Left renal cortex interstitium (tissue), 4 donors: ENCODE measurements at regions not wholly inside any gene's neighbourhood (a gene's known extent, or its start where the extent isn't known, plus 50 kb on each side); places are given as distances from the start of the nearest gene placed in this dataset.

Experiments
- DNase-seq, 4 donors: peaks; one replicate each; pipeline ENCODE4 v3.0.0-alpha.2; 2013; ENCODE audit warnings: low read depth in 4 of 4, low spot score in 2 of 4, missing footprints in 1 of 4

DNA sequence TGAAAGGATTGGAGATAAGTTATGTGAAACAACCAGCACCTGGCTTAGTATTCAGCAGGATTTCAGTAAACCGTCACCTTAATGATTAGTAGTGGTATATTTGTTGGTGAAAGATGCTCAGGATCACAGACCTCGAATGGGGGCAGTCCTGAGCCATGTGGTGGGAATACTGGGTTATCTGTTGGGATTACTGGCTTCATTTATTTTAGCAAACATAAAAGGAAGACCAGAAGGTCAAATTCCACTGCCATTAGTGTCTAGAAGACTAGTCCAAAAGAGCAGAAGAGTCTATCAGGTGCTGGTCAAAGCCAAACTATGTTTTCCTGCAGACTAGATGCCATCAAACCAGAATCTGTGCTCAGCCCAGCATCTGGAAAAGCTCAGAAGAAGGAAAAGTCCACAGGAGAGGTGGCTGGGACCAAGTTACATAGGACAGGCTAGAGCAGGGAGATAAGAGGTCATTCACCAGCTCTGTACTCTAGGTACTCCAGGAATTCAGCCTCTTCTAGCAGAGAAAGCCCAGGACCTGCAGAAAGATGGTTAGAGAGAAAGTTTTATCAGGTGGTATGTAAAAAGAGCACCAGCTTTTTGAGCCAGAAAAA is 343.4 kb downstream of the PLPP3 start:
- no peak for DNase-seq

DNA sequence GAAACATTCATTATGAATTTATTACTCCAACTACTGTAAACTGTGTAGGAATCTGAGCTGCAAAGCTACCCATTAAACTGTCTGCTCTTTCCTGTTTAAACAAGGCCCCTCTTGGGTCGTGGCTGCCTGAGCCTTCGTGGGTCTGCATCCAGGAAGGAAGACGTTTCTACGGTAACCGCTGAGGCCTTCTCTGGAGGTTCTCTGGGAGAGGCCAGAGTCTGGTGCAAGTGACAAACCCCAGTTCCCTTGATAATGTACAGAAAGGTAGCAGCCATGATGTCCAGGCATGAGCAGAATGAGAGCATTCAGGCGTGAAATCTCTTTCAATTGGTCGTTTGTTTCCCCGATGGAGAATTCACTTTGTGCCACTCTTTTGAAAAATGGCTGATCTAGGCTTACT is 350.2 kb downstream of the PLPP3 start:
- DNase-seq = peak in 3 of 4 donors; percentile 32 to 70 (median 63)

DNA sequence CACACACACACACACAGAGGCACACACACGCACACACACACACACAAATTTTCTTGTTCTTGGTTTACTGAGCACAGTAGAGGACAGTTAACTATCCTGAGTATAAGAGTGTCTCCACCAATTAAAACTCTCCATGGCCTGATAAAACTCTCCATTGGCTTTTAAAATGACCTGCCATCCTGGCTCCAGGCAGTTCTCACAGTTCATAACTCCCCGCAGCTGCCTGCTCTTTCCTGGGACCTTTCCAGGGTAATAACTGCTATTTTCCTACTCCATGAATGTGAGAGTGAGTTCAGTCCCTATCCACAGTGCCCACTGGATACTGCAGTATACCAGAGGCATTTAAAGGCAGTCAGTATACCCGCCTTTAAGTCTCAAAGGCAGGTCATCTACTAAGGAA is 351.5 kb downstream of the PLPP3 start:
- no peak for DNase-seq

DNA sequence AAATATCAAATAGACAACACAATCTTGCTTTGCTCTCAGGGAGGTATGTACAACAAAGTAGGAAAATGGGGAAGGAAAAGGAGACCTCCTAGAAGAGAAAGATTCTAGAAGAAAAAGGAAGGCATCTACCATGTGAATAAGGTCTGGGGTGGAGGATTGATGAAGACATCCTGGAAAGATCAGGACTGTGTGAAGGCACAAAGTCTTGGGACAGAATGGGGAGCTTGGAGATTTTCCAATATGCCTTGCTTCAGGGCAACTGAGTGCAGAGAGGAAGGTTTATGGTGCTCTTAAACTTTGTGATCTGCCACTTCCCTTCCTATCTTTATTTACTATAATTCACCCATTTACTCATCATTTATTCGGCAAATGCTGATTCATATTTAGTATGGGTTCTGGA is 352.0 kb downstream of the PLPP3 start:
- DNase-seq = no peak

DNA sequence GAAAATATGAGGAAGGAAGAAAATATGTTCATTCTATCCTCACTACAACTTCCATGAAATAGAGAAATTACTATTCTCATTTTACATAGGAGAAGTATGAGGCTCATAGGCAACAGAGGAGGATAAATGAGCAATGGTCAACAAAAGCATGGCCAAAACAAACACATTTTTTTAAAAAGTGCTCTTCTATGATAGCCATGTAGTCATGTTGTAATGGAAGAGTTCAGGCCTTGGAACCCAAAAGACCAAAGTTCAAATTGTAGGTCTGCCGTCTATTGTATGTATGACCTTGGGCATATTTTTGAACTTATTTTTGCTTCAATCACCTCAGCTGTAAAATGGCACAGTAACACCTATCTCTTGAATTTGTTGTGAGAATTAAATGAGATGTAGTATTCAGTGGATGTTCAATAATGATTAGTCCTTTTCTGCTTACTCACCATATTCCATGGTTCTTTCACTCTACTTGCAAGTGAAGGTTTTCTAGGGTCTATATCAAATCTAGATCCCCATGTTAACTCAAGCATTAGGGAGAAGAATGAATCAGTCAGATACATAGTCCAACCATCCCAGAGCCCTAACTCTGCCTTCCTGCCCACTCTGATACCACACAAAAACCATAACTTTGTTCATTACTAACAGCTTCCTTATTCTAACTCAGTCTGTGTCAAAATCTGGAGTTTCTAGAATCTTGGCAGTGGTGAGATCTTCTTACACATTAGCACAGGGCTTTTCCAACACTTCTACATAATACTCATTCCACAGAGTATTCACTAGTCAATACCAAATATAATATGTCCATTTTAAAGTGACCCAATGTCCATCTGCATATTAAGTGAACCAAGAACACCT is 353.2 kb downstream of the PLPP3 start:
- no peak for DNase-seq

DNA sequence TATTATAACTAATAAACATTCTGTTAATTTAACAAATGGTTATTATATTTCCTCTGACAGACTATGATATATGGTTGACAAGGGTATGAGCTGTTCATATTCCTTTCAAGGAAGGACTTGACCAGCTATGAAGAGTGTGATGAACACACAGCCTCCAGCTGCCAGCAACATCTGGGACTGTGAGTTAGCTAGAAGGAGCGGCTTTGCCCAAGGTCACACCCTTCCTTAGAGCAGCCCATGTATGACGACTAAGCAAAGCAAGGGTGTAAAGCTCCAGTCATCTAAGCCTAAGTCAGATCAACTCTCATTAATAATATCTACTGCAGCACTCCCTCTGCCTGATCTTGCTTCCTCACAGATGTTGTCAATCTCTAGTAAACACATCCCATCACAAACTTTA is 355.4 kb downstream of the PLPP3 start:
- no peak for DNase-seq

DNA sequence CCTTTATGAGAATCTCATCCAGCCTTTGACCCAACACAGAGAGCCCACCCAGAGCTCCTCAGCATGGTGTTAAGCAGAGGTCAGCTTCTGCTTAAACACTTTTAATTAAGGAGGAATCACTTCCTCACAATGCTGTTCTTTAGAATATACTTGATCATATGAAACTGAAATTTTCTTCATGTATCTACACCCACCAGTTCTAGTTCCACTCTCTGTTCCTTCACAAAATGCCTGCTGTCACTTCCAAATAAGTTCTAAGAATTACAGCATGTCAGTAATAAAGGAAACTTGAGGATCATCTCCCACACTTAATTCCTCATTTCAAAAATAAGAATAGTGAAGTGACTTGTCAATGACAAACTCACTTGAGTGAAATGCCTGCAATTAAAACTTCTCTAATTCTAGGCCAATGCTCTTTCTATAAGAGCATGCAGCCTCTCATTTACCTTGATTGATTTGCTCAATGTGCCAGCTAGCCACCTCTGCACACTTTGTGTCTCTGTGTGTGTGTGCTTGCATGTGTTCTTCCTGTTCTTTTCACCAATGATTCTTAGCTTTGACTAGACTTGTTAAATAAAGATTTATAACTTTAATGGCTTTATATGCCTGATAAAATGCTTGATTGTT is 356.3 kb downstream of the PLPP3 start:
- no peak for DNase-seq

DNA sequence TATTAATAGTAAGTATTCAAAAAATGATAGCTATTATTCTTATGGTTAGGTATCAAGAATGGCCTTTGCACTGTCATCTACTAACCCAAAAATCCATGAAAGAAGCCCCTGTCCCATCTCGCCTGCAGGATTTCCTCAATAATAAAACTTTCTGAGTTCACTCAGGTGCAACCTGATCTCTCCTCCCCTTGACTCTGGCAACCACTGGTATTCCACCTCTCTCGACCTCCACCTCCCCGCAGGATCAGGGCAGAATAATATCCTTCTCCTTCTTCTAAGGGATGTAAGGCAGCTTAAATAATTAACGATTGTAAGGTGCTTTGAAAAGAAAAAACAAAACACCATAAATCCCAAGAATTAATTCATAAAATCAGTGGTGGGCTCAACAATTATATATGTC is 359.3 kb downstream of the PLPP3 start:
- DNase-seq = no peak

DNA sequence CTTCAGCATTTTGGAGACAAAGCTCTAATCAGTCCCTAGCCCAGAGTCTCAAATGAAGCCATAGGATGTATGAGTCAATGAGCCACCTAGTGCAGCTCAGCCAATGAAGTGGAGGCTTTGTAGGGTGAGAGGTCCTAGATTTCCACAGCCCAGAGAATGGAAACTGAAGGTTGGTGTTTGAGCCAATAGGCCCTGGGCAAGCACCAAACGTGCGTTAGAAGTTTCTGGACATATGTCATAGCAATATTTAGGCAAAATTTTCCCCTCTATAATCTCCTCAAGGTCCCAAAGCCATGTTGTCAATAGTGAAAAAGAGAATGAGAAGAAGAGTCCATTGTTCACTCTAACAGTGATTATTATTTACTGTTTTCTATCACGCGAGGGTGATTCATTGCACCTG is 361.3 kb downstream of the PLPP3 start:
- no peak for DNase-seq

DNA sequence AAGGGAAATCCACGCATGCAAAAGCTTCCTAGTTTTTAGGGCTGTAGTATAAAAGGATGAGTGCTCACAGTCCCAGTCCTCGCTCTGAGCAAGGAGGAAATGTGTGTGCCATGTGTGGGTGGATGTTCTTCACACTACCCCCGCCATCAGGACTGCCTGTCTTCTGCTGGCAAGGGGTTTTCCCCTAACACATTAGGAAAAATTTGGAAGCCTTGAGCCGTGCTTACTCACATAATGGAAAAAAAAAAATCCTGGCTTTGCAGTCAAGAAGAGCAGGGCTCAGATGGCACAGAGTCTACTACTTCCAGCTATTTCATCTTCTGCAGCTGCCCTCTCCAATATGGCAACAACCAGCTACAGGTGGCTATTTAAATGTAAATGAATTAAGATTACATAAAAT is 363.1 kb downstream of the PLPP3 start:
- DNase-seq = no peak

DNA sequence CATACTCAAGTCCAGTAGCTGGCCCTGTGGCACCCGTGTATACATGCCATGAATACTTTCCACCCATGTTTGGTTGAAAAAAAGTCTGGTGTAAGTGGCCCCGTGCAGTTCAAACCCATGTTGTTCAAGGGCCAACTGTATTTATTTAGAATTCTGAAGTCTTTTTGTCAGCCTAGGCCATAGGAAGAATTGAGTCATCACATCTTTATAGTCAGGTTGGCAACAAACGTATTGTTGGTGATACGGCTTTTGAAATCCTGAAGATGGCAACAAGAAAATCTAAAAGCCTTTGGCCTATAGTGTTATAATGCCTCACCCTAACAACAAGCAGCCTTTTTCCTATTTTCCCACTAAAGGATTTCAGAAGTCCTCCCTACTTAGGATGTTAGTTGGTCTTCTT is 363.6 kb downstream of the PLPP3 start:
- DNase-seq = no peak

DNA sequence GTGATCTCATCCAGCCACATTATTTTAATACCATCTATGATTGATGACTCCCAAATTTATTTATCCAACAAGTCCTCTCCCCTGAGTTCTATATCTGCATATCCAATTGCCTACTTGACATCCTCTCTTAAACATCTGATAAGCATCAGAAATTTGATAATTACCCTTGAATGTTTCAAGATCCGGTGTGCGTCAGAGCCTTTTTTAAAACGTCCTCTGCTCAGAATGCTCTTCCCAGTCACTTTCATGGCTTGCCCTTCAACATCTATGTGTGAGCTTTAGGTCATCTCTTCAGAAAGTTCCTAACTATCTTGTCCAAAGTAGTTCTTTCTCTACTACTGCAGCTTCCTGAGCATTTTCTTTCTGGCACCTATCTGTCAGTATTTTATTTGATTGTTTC is 364.3 kb downstream of the PLPP3 start:
- DNase-seq = no peak

DNA sequence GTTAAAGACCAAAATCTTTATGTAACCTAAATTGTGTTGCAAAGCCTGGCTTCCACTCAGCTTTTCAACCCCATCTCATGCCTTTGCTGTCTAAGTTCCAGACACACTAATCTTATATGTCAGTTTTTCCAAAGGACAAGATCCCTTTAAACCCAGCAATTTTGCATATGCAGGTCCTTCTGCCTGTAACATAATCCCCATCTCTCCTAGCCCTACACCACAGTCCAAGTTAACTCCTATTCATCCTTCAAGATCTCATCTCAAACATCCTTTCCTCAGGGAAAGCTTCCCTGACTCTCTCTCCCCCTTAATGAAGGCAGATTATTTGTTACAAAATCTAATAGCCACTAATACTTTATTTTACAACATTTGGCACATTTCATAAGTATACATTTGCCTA is 366.3 kb downstream of the PLPP3 start:
- DNase-seq = no peak

DNA sequence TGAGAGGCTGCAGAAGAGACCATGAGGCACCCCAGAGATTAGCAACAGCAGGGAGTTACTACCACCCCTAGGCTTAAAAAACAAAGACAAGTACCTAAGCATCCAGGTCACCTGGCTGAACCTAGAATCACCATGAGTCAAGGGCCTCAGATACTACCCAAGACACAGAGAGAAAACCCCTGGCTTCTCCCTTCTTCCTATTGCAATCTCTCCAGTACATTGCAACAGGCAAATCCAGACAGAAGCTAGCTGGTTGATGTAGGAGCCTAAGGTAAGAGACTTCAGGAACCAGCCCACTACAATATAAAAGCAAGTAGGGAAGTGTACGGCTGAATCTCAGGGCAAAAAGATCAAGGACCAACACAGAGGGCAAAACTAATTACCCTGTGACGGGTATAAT is 367.2 kb downstream of the PLPP3 start:
- DNase-seq = no peak

DNA sequence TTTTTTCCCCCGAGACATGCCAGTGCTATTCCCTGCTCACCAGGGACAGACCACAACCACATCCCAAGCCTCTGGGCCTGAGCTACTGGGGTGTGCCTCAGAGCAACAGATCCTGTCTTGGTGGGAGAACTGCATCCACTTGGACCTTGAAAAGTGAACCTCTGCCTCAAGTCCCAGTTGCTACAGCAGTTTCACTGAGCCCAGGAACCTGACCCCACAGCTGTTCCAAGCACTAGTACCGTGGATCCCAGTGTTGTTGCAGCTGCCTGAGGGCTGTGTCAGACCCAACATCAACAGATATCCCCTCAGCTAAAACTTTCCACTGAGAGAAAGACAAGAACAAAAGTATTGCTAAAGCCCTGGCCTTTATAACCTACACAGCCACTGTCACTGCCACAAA is 373.0 kb downstream of the PLPP3 start:
- DNase-seq = no peak

DNA sequence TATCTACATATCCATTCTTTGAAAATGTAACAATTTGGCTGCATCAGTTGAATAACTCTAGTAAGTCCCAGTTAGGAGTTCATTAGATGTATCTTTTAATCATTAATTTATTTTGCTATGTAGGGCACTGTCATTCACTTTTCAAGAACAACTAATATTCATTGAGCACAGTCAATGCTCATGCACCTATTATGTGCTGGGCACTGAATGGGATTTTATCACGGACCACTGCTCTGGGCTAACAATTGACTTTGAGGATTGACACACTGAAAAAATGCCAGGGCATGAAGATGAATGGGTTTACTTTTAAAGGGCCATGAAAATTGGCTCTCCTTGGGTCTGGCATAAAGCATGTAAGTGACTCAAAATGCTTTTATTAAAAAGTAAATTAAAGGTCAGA is 375.2 kb downstream of the PLPP3 start:
- DNase-seq = no peak

DNA sequence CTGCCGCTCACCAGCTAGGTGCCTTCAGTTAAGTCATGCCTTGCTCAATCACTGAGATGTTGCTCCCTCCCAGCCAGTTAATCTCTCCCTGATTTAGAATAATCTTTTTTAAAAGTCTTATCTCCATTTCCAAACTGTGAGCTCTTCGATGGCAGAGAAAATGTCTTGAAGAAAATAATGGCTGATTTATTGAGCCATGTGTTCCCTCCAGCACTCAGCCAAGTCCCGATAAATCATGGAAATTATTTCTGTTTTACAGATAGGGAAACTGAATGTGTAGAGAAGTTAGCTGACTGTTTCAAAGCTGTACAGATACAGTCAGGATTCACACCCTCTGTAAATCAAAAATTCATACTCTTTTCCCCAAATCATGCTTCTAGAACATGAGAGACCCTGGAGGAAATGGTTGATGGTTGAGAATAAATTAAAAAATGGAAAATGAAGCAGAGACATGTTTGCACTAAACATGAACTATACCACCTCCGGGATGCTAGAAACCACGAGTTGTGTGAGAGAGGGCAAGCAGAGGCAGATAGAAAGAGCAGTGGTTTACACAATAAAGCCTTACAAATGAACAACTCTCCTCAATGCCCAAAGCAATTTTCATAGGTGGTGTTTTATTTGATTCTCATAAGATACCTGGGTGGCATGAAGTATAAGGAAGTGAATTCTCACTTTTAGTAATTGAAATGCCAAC is 376.4 kb downstream of the PLPP3 start:
- DNase-seq = no peak

DNA sequence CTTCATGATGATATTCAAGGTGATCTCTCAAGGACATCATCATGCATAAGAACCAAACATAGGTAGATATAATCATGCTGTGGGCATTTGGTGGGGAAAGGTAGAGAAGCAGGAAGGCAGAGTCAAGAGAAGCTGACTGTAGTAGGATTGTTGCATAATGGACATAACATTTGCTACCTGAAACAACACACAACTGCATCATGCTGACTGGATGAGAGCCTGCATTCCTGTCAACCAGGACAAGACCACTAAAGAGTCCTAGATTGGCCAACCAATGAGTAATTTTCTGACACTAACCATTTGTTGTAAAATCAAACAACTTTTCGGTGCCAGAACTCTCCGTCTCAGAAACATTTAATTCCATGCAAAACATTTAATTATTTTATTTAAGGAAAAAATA is 377.2 kb downstream of the PLPP3 start:
- DNase-seq = no peak

DNA sequence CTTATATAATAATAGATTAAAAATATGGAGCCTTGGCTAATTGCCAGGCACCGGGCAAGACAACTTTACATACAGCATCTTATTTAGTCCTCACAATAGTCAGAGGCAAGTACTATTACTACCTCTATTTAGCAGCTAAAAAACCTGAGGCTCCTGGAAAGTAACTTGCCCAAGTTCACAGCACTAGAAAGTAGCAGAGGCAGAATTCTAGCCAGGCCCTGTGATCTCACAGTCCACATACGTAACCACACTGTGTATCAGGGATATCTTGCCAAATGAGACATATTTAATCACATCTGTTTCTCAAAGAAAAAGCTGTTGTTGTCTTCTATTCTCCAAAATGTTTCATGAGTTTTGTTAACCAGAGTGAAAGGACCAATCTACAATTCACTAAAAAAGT is 378.5 kb downstream of the PLPP3 start:
- DNase-seq = no peak

DNA sequence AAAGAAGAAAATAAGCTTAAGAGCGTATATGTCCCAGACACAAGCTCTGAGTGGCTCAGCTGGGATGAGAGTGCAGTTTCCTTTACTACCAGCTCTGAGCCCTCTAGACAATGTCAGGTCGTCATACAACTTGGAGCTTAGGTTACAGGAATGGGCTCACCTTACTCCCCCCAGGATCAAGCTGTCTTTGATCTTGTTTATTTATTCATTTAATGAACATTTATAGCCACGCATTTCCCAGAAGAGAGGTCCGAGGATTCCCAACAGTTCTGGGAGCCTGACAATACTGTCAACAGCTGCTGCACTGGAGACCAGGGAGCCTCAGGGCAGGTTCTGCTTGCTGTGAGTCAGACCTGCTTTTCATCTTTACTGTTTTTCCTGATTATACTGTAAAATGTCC is 378.9 kb downstream of the PLPP3 start:
- DNase-seq = no peak

DNA sequence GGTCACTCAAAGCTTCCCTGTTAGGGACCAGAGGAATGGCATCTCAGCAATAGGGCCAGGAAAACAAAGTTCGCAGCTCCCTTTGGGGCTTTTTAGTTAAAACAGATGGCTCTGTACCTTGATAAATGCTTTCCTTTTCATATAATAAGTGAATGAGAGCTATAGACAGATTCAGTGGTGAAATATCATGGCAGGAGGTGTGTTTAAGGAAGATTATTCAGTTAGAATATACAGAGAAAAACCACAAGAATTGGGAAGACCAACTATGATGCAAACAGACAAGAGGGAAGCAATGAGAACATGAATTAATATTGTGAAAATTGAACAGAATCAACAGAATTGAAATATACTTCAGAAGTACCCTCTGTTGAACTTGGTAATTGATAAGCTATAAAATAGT is 379.4 kb downstream of the PLPP3 start:
- DNase-seq = no peak

DNA sequence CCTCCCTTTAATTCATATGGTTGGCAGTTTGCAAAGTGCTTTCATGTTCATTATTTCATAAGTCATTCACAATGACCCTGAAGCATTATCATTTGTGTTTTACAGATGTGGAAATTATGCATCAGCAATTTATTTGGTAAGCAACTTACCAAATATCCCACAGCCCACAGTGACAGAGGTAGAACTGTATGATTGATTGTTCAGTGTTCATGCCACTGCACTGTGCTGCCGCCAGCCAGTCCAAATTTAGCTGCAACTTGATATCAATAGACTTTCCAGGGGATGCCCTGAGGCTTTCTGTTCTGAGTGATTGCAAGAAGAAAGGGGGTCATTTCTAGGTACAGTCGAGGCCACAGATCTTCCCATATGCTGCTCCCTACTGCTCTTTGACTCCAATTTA is 380.3 kb downstream of the PLPP3 start:
- no peak for DNase-seq
